ENCODE measurements at regions not wholly inside any gene's neighbourhood (a gene's known extent, or its start where the extent isn't known, plus 50 kb on each side); places are given as distances from the start of the nearest gene placed in this dataset.

DNA sequence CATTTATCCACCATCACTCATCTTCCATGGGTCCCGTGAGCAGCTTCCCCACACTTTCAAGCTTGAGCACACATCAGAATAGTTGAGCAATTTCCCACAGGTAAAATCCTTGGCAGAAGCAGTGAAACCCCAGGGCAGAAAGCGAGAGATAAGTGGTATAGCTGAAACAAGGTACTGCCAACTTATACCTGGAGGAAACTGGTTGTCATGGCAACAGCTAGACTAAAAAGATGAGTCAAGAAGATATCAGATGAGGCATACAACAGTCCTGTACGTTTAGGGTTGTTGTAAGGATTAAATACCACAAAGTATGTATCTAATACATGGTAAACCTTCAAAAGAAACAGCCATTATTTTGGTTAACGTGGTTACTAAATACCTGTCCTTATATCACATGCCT is 66.9 kb upstream of the PHOX2B start:
- TF ChIP-seq, protein P1, sequence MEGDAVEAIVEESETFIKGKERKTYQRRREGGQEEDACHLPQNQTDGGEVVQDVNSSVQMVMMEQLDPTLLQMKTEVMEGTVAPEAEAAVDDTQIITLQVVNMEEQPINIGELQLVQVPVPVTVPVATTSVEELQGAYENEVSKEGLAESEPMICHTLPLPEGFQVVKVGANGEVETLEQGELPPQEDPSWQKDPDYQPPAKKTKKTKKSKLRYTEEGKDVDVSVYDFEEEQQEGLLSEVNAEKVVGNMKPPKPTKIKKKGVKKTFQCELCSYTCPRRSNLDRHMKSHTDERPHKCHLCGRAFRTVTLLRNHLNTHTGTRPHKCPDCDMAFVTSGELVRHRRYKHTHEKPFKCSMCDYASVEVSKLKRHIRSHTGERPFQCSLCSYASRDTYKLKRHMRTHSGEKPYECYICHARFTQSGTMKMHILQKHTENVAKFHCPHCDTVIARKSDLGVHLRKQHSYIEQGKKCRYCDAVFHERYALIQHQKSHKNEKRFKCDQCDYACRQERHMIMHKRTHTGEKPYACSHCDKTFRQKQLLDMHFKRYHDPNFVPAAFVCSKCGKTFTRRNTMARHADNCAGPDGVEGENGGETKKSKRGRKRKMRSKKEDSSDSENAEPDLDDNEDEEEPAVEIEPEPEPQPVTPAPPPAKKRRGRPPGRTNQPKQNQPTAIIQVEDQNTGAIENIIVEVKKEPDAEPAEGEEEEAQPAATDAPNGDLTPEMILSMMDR (IDR thresholded peaks at IDR 0.05; ENCODE audit: poor library complexity), result no peak
- no peak for TF ChIP-seq EZH2phosphoT487 (IDR thresholded peaks at IDR 0.05; ENCODE audit: low read depth, severe bottlenecking, unreplicated experiment)
- TF ChIP-seq EZH2 (IDR thresholded peaks at IDR 0.05; ENCODE audit: borderline replicate concordance), result no peak

Data from hepatocyte (in vitro differentiated cells).